ENCODE measurements at regions not wholly inside any gene's neighbourhood (a gene's known extent, or its start where the extent isn't known, plus 50 kb on each side); places are given as distances from the start of the nearest gene placed in this dataset.

DNA sequence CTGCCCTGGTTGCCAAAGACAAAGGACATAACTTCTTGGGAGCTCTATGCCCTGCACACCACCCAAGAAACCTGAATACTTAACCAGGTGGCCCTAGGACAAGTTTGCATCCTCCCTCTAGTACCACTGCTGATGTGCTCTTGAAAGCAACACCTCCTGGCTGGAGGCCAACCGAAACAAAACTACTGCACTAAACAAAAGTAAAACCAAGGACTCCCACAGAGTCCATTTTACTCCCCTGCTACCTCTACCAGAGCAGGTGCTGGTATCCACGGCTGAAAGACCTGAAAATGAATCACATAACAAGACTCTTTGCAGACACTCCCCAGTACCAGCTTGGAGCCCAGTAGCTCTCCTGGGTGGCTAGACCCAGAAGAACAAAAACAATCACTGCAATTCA, 941.8 kb downstream of the RAPGEF2 start:
- 67 to 90% methylated on average over 2 of the region's 2 CpGs for WGBS, 2 donors
- Histone ChIP-seq H3K36me3 (no peaks in the 10 kb centered on the region), H3K27me3 (no peaks in the 10 kb centered on the region), H3K4me3 (no peak overlapping the region), H3K27ac (no peak overlapping the region), H3K4me1 (no peaks in the 10 kb centered on the region), H3K9me3 (no peaks in the 10 kb centered on the region)
- TF ChIP-seq, protein P1, sequence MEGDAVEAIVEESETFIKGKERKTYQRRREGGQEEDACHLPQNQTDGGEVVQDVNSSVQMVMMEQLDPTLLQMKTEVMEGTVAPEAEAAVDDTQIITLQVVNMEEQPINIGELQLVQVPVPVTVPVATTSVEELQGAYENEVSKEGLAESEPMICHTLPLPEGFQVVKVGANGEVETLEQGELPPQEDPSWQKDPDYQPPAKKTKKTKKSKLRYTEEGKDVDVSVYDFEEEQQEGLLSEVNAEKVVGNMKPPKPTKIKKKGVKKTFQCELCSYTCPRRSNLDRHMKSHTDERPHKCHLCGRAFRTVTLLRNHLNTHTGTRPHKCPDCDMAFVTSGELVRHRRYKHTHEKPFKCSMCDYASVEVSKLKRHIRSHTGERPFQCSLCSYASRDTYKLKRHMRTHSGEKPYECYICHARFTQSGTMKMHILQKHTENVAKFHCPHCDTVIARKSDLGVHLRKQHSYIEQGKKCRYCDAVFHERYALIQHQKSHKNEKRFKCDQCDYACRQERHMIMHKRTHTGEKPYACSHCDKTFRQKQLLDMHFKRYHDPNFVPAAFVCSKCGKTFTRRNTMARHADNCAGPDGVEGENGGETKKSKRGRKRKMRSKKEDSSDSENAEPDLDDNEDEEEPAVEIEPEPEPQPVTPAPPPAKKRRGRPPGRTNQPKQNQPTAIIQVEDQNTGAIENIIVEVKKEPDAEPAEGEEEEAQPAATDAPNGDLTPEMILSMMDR (IDR thresholded peaks at IDR 0.05) = no peak
- no peak for TF ChIP-seq POLR2A (IDR thresholded peaks at IDR 0.05)
- no peak for TF ChIP-seq EP300 (IDR thresholded peaks at IDR 0.05)
- no peak for DNase-seq (ENCODE audit: low spot score in 2 of 2)

DNA sequence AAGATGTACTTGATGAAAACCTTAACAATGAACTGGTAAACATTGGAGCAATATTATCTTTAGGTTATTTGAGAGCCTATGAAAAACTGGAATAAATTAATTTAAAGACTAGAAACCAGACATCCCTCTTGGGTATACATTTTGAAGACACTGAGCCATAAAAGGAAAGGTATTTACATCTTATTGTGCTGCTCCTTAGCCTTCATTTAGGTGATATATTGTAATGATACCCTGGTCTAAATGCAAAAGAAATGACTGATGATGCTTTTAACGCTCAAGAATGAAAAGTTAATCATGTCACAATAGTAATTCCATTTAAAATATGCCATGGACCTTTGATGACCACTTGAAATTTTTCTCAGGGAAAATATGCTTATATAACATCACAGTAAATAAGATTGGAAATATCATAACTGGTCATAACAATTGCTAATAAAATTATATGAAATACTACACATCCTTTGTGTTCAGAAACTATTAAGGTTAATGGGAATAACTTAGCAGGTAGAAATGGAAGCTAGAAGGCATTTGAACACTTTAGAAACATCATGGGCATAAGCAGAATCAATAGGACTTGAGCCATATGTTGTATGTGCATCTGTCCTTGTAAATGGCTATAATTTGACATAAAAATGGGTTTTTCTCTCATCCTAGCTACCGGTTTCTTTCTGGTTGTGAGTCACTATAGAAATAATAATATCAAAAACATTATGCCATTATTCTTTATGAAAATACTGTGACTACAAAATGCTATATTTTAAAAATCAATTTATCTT, 979.7 kb downstream of the RAPGEF2 start:
- DNase-seq (ENCODE audit: low spot score in 2 of 2) = no peak
- H3K27ac ChIP-seq = no peak overlapping the region
- H3K36me3 ChIP-seq = no peaks in the 10 kb centered on the region
- no peak for TF ChIP-seq POLR2A (IDR thresholded peaks at IDR 0.05)
- TF ChIP-seq, protein P1 (IDR thresholded peaks at IDR 0.05) = no peak
- no peak for TF ChIP-seq EP300 (IDR thresholded peaks at IDR 0.05)
- H3K27me3 ChIP-seq = no peaks in the 10 kb centered on the region
- H3K4me1 ChIP-seq = no peaks in the 10 kb centered on the region
- WGBS, 2 donors = 85 to 88% methylated on average over 2 of the region's 2 CpGs
- no peak overlapping the region for H3K4me3 ChIP-seq
- H3K9me3 ChIP-seq = peaks cover 0 to 16% (median 0%) of the 10 kb centered on the region in 4 donors

DNA sequence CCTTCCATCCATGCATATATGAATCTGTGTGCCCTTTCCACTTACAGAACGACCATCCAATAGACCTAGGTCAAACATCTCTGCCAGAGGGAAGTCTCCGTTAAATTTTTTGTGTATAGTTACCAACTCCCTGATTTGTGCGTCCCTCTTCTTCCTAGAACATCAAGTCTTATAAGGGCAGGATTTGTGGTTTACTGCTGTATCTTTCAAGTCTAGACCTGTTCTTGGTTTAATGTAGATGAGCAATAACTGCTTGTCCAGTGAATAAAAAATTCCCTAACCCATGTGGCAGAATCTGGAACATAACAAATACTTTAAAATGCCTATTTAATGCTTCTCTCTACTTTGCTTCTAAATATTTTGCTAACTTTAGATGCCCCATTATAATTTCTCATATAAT, 988.8 kb downstream of the RAPGEF2 start:
- Histone ChIP-seq H3K27ac (no peak overlapping the region), H3K9me3 (peaks cover 0 to 9% (median 0%) of the 10 kb centered on the region in 4 donors), H3K27me3 (no peaks in the 10 kb centered on the region), H3K4me1 (no peaks in the 10 kb centered on the region), H3K36me3 (no peaks in the 10 kb centered on the region), H3K4me3 (no peak overlapping the region)
- TF ChIP-seq, protein P1 (IDR thresholded peaks at IDR 0.05) = no peak
- no peak for TF ChIP-seq POLR2A (IDR thresholded peaks at IDR 0.05)
- TF ChIP-seq EP300 (IDR thresholded peaks at IDR 0.05) = no peak
- DNase-seq (ENCODE audit: low spot score in 2 of 2) = no peak
- 81 to 87% methylated on average over 3 of the region's 3 CpGs for WGBS, 2 donors

DNA sequence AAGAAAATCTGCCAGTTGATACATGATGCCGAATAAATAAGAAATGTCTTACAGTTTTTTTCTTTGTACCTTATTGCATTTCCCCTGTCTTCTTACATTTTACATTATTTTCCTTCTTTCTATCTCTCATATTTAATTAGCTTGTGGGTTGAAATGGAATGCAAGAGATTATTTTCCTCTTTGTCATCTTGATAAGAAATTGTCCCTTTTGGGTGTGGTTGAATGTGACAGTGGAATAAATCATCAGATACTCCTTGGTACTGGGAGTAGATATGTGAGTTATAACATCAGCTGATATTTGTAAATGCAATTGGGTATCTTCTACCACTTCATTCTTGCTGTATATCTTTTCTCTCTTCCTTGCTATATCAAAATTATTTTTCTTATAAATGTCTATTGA, 997.4 kb downstream of the RAPGEF2 start:
- DNase-seq (ENCODE audit: low spot score in 2 of 2) = no peak
- Histone ChIP-seq H3K9me3 (peaks cover 0 to 4% (median 0%) of the 10 kb centered on the region in 4 donors), H3K27ac (no peak overlapping the region), H3K27me3 (no peaks in the 10 kb centered on the region), H3K36me3 (no peaks in the 10 kb centered on the region), H3K4me3 (no peak overlapping the region), H3K4me1 (no peaks in the 10 kb centered on the region)
- WGBS, 2 donors = 97 to 100% methylated on average over 1 of the region's 1 CpG
- TF ChIP-seq EP300 (IDR thresholded peaks at IDR 0.05) = no peak
- TF ChIP-seq POLR2A (IDR thresholded peaks at IDR 0.05) = no peak
- TF ChIP-seq, protein P1 (IDR thresholded peaks at IDR 0.05) = no peak

DNA sequence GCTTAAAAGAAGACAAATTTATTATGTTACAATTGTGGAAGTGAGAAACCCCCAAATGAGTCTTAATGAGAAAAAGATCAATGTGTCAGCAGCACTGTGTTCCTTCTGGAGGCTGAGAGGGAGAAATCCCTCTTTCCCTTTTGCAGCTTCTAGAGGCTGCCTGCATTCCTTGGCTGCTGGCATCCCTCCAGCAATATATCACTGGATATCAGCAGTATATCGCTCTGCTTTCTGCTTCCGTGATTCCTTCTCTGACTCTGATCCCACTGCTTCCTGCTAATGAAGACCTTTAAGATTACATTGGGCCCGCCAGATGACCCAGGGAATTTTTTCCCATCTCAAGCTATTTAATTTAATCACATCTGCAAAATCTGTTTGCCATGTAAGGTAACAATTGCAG, 1008.0 kb downstream of the RAPGEF2 start:
- Histone ChIP-seq H3K4me3 (no peak overlapping the region), H3K27me3 (no peaks in the 10 kb centered on the region), H3K9me3 (peaks cover 0 to 37% (median 5%) of the 10 kb centered on the region in 4 donors), H3K27ac (no peak overlapping the region), H3K4me1 (no peaks in the 10 kb centered on the region), H3K36me3 (no peaks in the 10 kb centered on the region)
- WGBS, 2 donors = 78 to 81% methylated on average over 3 of the region's 3 CpGs
- TF ChIP-seq EP300 (IDR thresholded peaks at IDR 0.05) (no peak), POLR2A (IDR thresholded peaks at IDR 0.05) (no peak)
- TF ChIP-seq, protein P1 (IDR thresholded peaks at IDR 0.05) = no peak
- no peak for DNase-seq (ENCODE audit: low spot score in 2 of 2)
